CD4-positive, CD25-positive, alpha-beta regulatory T cell (primary cell): ENCODE measurements at regions not wholly inside any gene's neighbourhood (a gene's known extent, or its start where the extent isn't known, plus 50 kb on each side); places are given as distances from the start of the nearest gene placed in this dataset.
A peak's percentile ranks its signal among the peaks of the same experiment; 100 is the strongest.

Experiments used
- ATAC-seq, 2 donors: fragments of 150-1000 bp; cut with Tn5 transposase; one replicate each; pipeline ENCODE4 v1.10.0; 2021; ENCODE audit warnings: low read depth in 2 of 2, moderate number of reproducible peaks in 2 of 2, moderate library complexity in 1 of 2
- DNase-seq, 3 donors: peaks; one replicate each; pipeline versions ENCODE4 v3.0.0 to v3.0.0-alpha.2; 2012 to 2022; ENCODE audit warnings: mixed read lengths in 1 of 3
- H3K27ac ChIP-seq: one replicate; pipeline ENCODE4 v1.7.0; 2013; ENCODE audit warnings: mild to moderate bottlenecking, low read length; ENCODE audit not compliant: insufficient read depth, poor library complexity, severe bottlenecking
- H3K27me3 ChIP-seq: one replicate; pipeline ENCODE4 v1.7.0; 2013; ENCODE audit warnings: low read length; ENCODE audit not compliant: control insufficient read depth, insufficient read depth
- H3K36me3 ChIP-seq: one replicate; pipeline ENCODE4 v1.7.0; 2013; ENCODE audit warnings: mild to moderate bottlenecking, low read length, moderate library complexity; ENCODE audit not compliant: control insufficient read depth, insufficient read depth
- H3K4me1 ChIP-seq: 2 replicates; pipeline ENCODE4 v1.7.0; 2013; ENCODE audit warnings: mild to moderate bottlenecking, low read length; ENCODE audit not compliant: insufficient read depth, control insufficient read depth, poor library complexity, severe bottlenecking
- H3K4me3 ChIP-seq: one replicate; pipeline ENCODE4 v1.7.0; 2013; ENCODE audit warnings: low read depth, mild to moderate bottlenecking, low read length, moderate library complexity
- H3K9me3 ChIP-seq, 2 experiments: 1 replicate in 1 of 2; 2 replicates in 1 of 2; pipeline ENCODE4 v1.7.0; 2013; ENCODE audit warnings: low read length in 2 of 2, mild to moderate bottlenecking in 1 of 2, moderate library complexity in 1 of 2; ENCODE audit not compliant: control insufficient read depth in 2 of 2
- H3K27ac Mint-ChIP-seq, 3 donors: one replicate each; pipeline ENCODE4 v1.8.0; 2020 to 2022; ENCODE audit warnings: mild to moderate bottlenecking in 3 of 3, mixed read lengths in 3 of 3, moderate library complexity in 2 of 3
- H3K27me3 Mint-ChIP-seq: one replicate; pipeline ENCODE4 v1.8.0; 2022; ENCODE audit warnings: mild to moderate bottlenecking, mixed read lengths
- H3K36me3 Mint-ChIP-seq: one replicate; pipeline ENCODE4 v1.8.0; 2020; ENCODE audit warnings: mixed read lengths
- H3K4me1 Mint-ChIP-seq, 4 donors: one replicate each; pipeline ENCODE4 v1.8.0; 2020 to 2022; ENCODE audit warnings: mixed read lengths in 4 of 4, mild to moderate bottlenecking in 1 of 4
- H3K4me3 Mint-ChIP-seq, 4 donors: one replicate each; pipeline ENCODE4 v1.8.0; 2020 to 2022; ENCODE audit warnings: mild to moderate bottlenecking in 4 of 4, mixed read lengths in 4 of 4, moderate library complexity in 3 of 4
- H3K9me3 Mint-ChIP-seq, 7 donors: one replicate each; pipeline ENCODE4 v1.8.0; 2020 to 2022; ENCODE audit warnings: mixed read lengths in 7 of 7, mild to moderate bottlenecking in 3 of 7, moderate library complexity in 2 of 7

- H3K36me3 Mint-ChIP-seq = peaks cover 4% of the 10 kb centered on the region
- Histone ChIP-seq H3K4me3 (no peak overlapping the region), H3K9me3 (no peaks in the 10 kb centered on the region), H3K27ac (no peak overlapping the region), H3K36me3 (no peaks in the 10 kb centered on the region), H3K27me3 (no peaks in the 10 kb centered on the region), H3K4me1 (peaks cover 25% of the 10 kb centered on the region)
- H3K4me3 Mint-ChIP-seq = peak overlapping the region in 1 of 4 donors; percentile 27
- H3K4me1 Mint-ChIP-seq = peaks cover 46 to 69% (median 56%) of the 10 kb centered on the region in 4 donors
- H3K9me3 Mint-ChIP-seq = peaks cover 0 to 2% (median 0%) of the 10 kb centered on the region in 7 donors
- no peak for DNase-seq
- peak overlapping the region in 1 of 3 donors; percentile 64 for H3K27ac Mint-ChIP-seq
- H3K27me3 Mint-ChIP-seq = no peaks in the 10 kb centered on the region
- ATAC-seq = no peak
Measured at GRCh38 chr3:177541541-177541940, 344.3 kb upstream of the TBL1XR1 start.

DNA sequence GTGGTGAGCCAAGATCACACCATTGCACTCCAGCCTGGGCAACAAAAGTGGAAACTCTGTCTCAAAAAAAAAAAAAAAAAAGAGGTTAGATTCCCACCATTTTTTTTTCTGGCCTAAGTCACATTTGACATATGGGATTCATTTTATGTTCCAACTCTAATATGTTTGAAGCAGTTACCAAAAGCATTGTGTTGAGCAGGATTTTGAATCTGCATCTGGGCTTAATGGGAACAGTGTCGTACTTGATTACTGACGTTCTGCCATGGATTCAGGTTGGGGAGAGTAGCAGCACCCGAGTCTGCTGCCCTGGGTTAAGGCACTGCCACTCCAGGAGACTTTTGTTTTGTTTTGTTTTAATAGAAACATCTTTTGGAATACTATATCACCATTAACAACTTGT lies 348.7 kb upstream of the TBL1XR1 start:
- peak overlapping the region in 2 of 4 donors; percentile 14 to 63 for H3K4me3 Mint-ChIP-seq
- Histone ChIP-seq H3K27me3 (no peaks in the 10 kb centered on the region), H3K4me1 (peaks cover 6% of the 10 kb centered on the region), H3K9me3 (no peaks in the 10 kb centered on the region), H3K4me3 (no peak overlapping the region), H3K27ac (no peak overlapping the region), H3K36me3 (no peaks in the 10 kb centered on the region)
- no peak for ATAC-seq
- peaks cover 0 to 2% (median 0%) of the 10 kb centered on the region in 7 donors for H3K9me3 Mint-ChIP-seq
- no peak for DNase-seq
- peak overlapping the region in 2 of 3 donors; percentile 18 to 28 for H3K27ac Mint-ChIP-seq
- peaks cover 4% of the 10 kb centered on the region for H3K36me3 Mint-ChIP-seq
- H3K4me1 Mint-ChIP-seq = peaks cover 23 to 60% (median 36%) of the 10 kb centered on the region in 4 donors
- no peaks in the 10 kb centered on the region for H3K27me3 Mint-ChIP-seq

- H3K4me1 ChIP-seq = peaks cover 24% of the 10 kb centered on the region
- ATAC-seq (no peak), DNase-seq (peak in 1 of 3 donors; percentile 28)
- H3K4me3 Mint-ChIP-seq = peak overlapping the region in 1 of 4 donors; percentile 50
- no peak overlapping the region for H3K27ac ChIP-seq
- H3K9me3 Mint-ChIP-seq = no peaks in the 10 kb centered on the region
- H3K4me3 ChIP-seq = no peak overlapping the region
- peaks cover 4% of the 10 kb centered on the region for H3K36me3 Mint-ChIP-seq
- H3K27me3 Mint-ChIP-seq = no peaks in the 10 kb centered on the region
- peaks cover 32 to 71% (median 49%) of the 10 kb centered on the region in 4 donors for H3K4me1 Mint-ChIP-seq
- no peaks in the 10 kb centered on the region for H3K36me3 ChIP-seq
- no peaks in the 10 kb centered on the region for H3K9me3 ChIP-seq
- H3K27me3 ChIP-seq = no peaks in the 10 kb centered on the region
- H3K27ac Mint-ChIP-seq = peak overlapping the region in 2 of 3 donors; percentile 5 to 44
Measured at GRCh38 chr3:177547711-177548350, 350.5 kb upstream of the TBL1XR1 start.

- Histone ChIP-seq H3K4me3 (no peak overlapping the region), H3K27me3 (no peaks in the 10 kb centered on the region), H3K27ac (no peak overlapping the region), H3K9me3 (no peaks in the 10 kb centered on the region), H3K4me1 (peaks cover 40% of the 10 kb centered on the region), H3K36me3 (no peaks in the 10 kb centered on the region)
- no peaks in the 10 kb centered on the region for H3K27me3 Mint-ChIP-seq
- DNase-seq (no peak), ATAC-seq (no peak)
- H3K27ac Mint-ChIP-seq = peak overlapping the region; percentile 71 to 90 (median 85)
- peaks cover 4% of the 10 kb centered on the region for H3K36me3 Mint-ChIP-seq
- H3K9me3 Mint-ChIP-seq = peaks cover 0 to 2% (median 0%) of the 10 kb centered on the region in 7 donors
- H3K4me3 Mint-ChIP-seq = peak overlapping the region in 3 of 4 donors; percentile 19 to 78 (median 71)
- peaks cover 44 to 84% (median 55%) of the 10 kb centered on the region in 4 donors for H3K4me1 Mint-ChIP-seq
Measured at GRCh38 chr3:177550667-177551066, 353.4 kb upstream of the TBL1XR1 start.

- Mint-ChIP-seq H3K4me1 (peaks cover 47 to 84% (median 56%) of the 10 kb centered on the region in 4 donors), H3K9me3 (peaks cover 0 to 2% (median 0%) of the 10 kb centered on the region in 7 donors), H3K27me3 (no peaks in the 10 kb centered on the region), H3K27ac (peak overlapping the region; percentile 39 to 90 (median 84)), H3K4me3 (peak overlapping the region; percentile 19 to 78 (median 74)), H3K36me3 (no peaks in the 10 kb centered on the region)
- Histone ChIP-seq H3K27me3 (no peaks in the 10 kb centered on the region), H3K9me3 (no peaks in the 10 kb centered on the region), H3K27ac (peak overlapping the region; percentile 41), H3K36me3 (no peaks in the 10 kb centered on the region), H3K4me3 (peak overlapping the region; percentile 43), H3K4me1 (peaks cover 41% of the 10 kb centered on the region)
- peak in 2 of 3 donors; percentile 24 to 67 for DNase-seq
- ATAC-seq = peak; percentile 70 to 71
Measured at GRCh38 chr3:177551431-177551836, 354.2 kb upstream of the TBL1XR1 start.

DNA sequence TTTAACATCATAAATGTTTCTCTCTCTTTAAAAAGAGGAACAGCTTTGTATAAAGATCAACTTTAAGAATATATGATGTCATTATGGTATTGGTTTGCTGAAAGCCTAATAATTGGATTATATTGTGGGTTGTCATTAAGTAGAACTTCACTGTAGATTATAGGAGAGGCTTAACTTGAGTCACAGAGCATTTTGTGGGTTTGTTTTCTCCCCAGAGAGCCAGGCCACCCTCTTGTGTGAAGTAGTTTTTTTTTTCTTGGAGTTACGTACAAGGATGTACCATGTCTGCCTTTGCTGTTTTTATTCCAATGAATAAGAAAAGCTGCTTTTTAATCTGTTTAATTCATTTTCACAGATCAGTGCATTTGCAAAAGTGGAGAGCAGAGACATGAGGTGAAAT lies 354.8 kb upstream of the TBL1XR1 start:
- Mint-ChIP-seq H3K9me3 (peaks cover 0 to 2% (median 0%) of the 10 kb centered on the region in 7 donors), H3K27me3 (no peaks in the 10 kb centered on the region), H3K4me1 (peaks cover 47 to 90% (median 55%) of the 10 kb centered on the region in 4 donors), H3K36me3 (no peaks in the 10 kb centered on the region), H3K27ac (peak overlapping the region in 2 of 3 donors; percentile 60 to 90), H3K4me3 (peak overlapping the region in 3 of 4 donors; percentile 0 to 19 (median 3))
- Histone ChIP-seq H3K9me3 (no peaks in the 10 kb centered on the region), H3K4me1 (peaks cover 41% of the 10 kb centered on the region), H3K4me3 (no peak overlapping the region), H3K36me3 (no peaks in the 10 kb centered on the region), H3K27ac (no peak overlapping the region), H3K27me3 (no peaks in the 10 kb centered on the region)
- ATAC-seq (no peak), DNase-seq (no peak)

GRCh38 chr3:177553012-177553411 lies 355.7 kb upstream of the TBL1XR1 start:
- no peaks in the 10 kb centered on the region for H3K27me3 Mint-ChIP-seq
- peak overlapping the region in 2 of 3 donors; percentile 9 to 14 for H3K27ac Mint-ChIP-seq
- no peaks in the 10 kb centered on the region for H3K27me3 ChIP-seq
- H3K4me1 ChIP-seq = peaks cover 41% of the 10 kb centered on the region
- H3K4me3 Mint-ChIP-seq = peak overlapping the region in 1 of 4 donors; percentile 77
- peaks cover 0 to 2% (median 0%) of the 10 kb centered on the region in 7 donors for H3K9me3 Mint-ChIP-seq
- H3K9me3 ChIP-seq = no peaks in the 10 kb centered on the region
- H3K36me3 Mint-ChIP-seq = no peaks in the 10 kb centered on the region
- no peak overlapping the region for H3K27ac ChIP-seq
- no peak for ATAC-seq
- peaks cover 44 to 86% (median 53%) of the 10 kb centered on the region in 4 donors for H3K4me1 Mint-ChIP-seq
- H3K36me3 ChIP-seq = no peaks in the 10 kb centered on the region
- H3K4me3 ChIP-seq = no peak overlapping the region
- no peak for DNase-seq
